ENCODE measurements at regions not wholly inside any gene's neighbourhood (a gene's known extent, or its start where the extent isn't known, plus 50 kb on each side); places are given as distances from the start of the nearest gene placed in this dataset.

- in situ Hi-C loops (cut with MboI; ENCODE audit: low sequenced_read_pairs) = loop anchor here (25.0 kb wide), 1 partner anchor 410 kb away; no protein-coding TSS in a partner anchor
Observed at GRCh38 chr5:34476941-34477565, 179.1 kb upstream of the RAI14 start.

- in situ Hi-C loops (cut with MboI; ENCODE audit: low sequenced_read_pairs) = loop anchor here (25.0 kb wide), 1 partner anchor 406 kb away; no protein-coding TSS in a partner anchor
Observed at GRCh38 chr5:34480810-34481528, 175.2 kb upstream of the RAI14 start.

GRCh38 chr5:34483442-34484033 is 172.6 kb upstream of the RAI14 start:
- in situ Hi-C loops (cut with MboI; ENCODE audit: low sequenced_read_pairs) = loop anchor here (25.0 kb wide), 1 partner anchor 404 kb away; no protein-coding TSS in a partner anchor

GRCh38 chr5:34484216-34484920 is 171.8 kb upstream of the RAI14 start:
- in situ Hi-C loops (cut with MboI; ENCODE audit: low sequenced_read_pairs) = loop anchor here (25.0 kb wide), 1 partner anchor 403 kb away; no protein-coding TSS in a partner anchor

GRCh38 chr5:34485768-34486030 is 170.4 kb upstream of the RAI14 start:
- in situ Hi-C loops (cut with MboI; ENCODE audit: low sequenced_read_pairs) = loop anchor here (25.0 kb wide), 1 partner anchor 402 kb away; no protein-coding TSS in a partner anchor

- in situ Hi-C loops (cut with MboI; ENCODE audit: low sequenced_read_pairs) = loop anchor here (25.0 kb wide), 1 partner anchor 401 kb away; no protein-coding TSS in a partner anchor
Observed at GRCh38 chr5:34486160-34486848, 169.8 kb upstream of the RAI14 start.

GRCh38 chr5:34486849-34487158 is 169.3 kb upstream of the RAI14 start:
- in situ Hi-C loops (cut with MboI; ENCODE audit: low sequenced_read_pairs) = loop anchor here (25.0 kb wide), 1 partner anchor 400 kb away; no protein-coding TSS in a partner anchor

- in situ Hi-C loops (cut with MboI; ENCODE audit: low sequenced_read_pairs) = loop anchor here (25.0 kb wide), 1 partner anchor 400 kb away; no protein-coding TSS in a partner anchor
Observed at GRCh38 chr5:34487159-34487879, 168.8 kb upstream of the RAI14 start.

- in situ Hi-C loops (cut with MboI; ENCODE audit: low sequenced_read_pairs) = loop anchor here (25.0 kb wide), 1 partner anchor 399 kb away; no protein-coding TSS in a partner anchor
Observed at GRCh38 chr5:34487956-34488355, 168.2 kb upstream of the RAI14 start.

GRCh38 chr5:34488984-34489383 is 167.1 kb upstream of the RAI14 start:
- in situ Hi-C loops (cut with MboI; ENCODE audit: low sequenced_read_pairs) = loop anchor here (25.0 kb wide), 1 partner anchor 398 kb away; no protein-coding TSS in a partner anchor

- in situ Hi-C loops (cut with MboI; ENCODE audit: low sequenced_read_pairs) = loop anchor here (25.0 kb wide), 1 partner anchor 397 kb away; no protein-coding TSS in a partner anchor
Observed at GRCh38 chr5:34490506-34491250, 165.4 kb upstream of the RAI14 start.

- in situ Hi-C loops (cut with MboI; ENCODE audit: low sequenced_read_pairs) = loop anchor here (25.0 kb wide), 1 partner anchor 396 kb away; no protein-coding TSS in a partner anchor
Observed at GRCh38 chr5:34491251-34491620, 164.9 kb upstream of the RAI14 start.

- in situ Hi-C loops (cut with MboI; ENCODE audit: low sequenced_read_pairs) = loop anchor here (25.0 kb wide), 1 partner anchor 393 kb away; no protein-coding TSS in a partner anchor
Observed at GRCh38 chr5:34494111-34494755, 161.9 kb upstream of the RAI14 start.

- in situ Hi-C loops (cut with MboI; ENCODE audit: low sequenced_read_pairs) = loop anchor here (25.0 kb wide), 1 partner anchor 392 kb away; no protein-coding TSS in a partner anchor
Observed at GRCh38 chr5:34495178-34495577, 160.9 kb upstream of the RAI14 start.

GRCh38 chr5:34496260-34496691 is 159.9 kb upstream of the RAI14 start:
- in situ Hi-C loops (cut with MboI; ENCODE audit: low sequenced_read_pairs) = loop anchor here (25.0 kb wide), 1 partner anchor 391 kb away; no protein-coding TSS in a partner anchor

GRCh38 chr5:34496701-34497469 is 159.2 kb upstream of the RAI14 start:
- in situ Hi-C loops (cut with MboI; ENCODE audit: low sequenced_read_pairs) = loop anchor here (25.0 kb wide), 1 partner anchor 390 kb away; no protein-coding TSS in a partner anchor

GRCh38 chr5:34497470-34497808 is 158.7 kb upstream of the RAI14 start:
- in situ Hi-C loops (cut with MboI; ENCODE audit: low sequenced_read_pairs) = loop anchor here (25.0 kb wide), 1 partner anchor 390 kb away; no protein-coding TSS in a partner anchor
